WTC11 (cell line): ENCODE measurements at regions not wholly inside any gene's neighbourhood (a gene's known extent, or its start where the extent isn't known, plus 50 kb on each side); places are given as distances from the start of the nearest gene placed in this dataset.

Experiments
- ELF4 ChIP-seq: sonication (generic); formaldehyde crosslinking; IDR thresholded peaks from 2 replicates; pipeline ENCODE4 v1.8.1; 2022; ENCODE audit warnings: low read depth, mild to moderate bottlenecking, moderate library complexity, missing genetic modification reagents
- NR1H2 ChIP-seq: sonication (generic); formaldehyde crosslinking; IDR thresholded peaks from 2 replicates; pipeline ENCODE4 v1.9.0; 2021; ENCODE audit warnings: mild to moderate bottlenecking, moderate library complexity, missing genetic modification reagents
- TF ChIP-seq, protein P1 (sequence below): fragments of 200-600 bp; IDR thresholded peaks from 2 replicates; pipeline ENCODE4 v1.8.0; 2022; ENCODE audit warnings: antibody characterized with exemption
- TF ChIP-seq, protein P2 (sequence below): sonication (generic); formaldehyde crosslinking; IDR thresholded peaks from 2 replicates; pipeline ENCODE4 v1.8.0; 2022; ENCODE audit warnings: mild to moderate bottlenecking, missing genetic modification reagents
- TF ChIP-seq, protein P3 (sequence below): sonication (generic); formaldehyde crosslinking; IDR thresholded peaks from 2 replicates; pipeline ENCODE4 v1.8.1; 2022; ENCODE audit warnings: missing genetic modification reagents, borderline replicate concordance

DNA sequence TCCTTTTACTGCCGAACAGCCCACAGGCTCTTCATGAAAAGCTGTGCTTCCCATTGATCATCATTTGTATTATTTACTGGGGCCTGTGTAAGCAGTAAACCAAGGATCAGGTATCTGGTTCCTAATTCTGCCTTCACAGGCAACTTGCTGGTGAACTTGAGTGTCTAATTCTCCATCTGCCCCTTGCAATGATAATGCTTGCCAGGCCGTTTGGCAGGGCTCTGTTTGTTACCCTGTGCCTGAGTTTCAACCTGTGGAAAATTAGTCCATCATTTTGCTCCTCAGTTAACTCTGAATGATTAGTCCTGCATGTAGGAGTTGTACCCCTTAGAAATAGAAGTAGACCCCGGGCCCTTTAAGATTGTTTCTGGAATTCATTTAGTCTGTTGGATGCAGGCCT is 298.4 kb upstream of the CADM1 start:
- no peak for TF ChIP-seq ELF4 (CRISPR knock-in tag)
- TF ChIP-seq, protein P1, sequence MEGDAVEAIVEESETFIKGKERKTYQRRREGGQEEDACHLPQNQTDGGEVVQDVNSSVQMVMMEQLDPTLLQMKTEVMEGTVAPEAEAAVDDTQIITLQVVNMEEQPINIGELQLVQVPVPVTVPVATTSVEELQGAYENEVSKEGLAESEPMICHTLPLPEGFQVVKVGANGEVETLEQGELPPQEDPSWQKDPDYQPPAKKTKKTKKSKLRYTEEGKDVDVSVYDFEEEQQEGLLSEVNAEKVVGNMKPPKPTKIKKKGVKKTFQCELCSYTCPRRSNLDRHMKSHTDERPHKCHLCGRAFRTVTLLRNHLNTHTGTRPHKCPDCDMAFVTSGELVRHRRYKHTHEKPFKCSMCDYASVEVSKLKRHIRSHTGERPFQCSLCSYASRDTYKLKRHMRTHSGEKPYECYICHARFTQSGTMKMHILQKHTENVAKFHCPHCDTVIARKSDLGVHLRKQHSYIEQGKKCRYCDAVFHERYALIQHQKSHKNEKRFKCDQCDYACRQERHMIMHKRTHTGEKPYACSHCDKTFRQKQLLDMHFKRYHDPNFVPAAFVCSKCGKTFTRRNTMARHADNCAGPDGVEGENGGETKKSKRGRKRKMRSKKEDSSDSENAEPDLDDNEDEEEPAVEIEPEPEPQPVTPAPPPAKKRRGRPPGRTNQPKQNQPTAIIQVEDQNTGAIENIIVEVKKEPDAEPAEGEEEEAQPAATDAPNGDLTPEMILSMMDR, result no peak
- TF ChIP-seq, protein P2, sequence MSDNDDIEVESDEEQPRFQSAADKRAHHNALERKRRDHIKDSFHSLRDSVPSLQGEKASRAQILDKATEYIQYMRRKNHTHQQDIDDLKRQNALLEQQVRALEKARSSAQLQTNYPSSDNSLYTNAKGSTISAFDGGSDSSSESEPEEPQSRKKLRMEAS (CRISPR knock-in tag), result no peak
- TF ChIP-seq, protein P3, sequence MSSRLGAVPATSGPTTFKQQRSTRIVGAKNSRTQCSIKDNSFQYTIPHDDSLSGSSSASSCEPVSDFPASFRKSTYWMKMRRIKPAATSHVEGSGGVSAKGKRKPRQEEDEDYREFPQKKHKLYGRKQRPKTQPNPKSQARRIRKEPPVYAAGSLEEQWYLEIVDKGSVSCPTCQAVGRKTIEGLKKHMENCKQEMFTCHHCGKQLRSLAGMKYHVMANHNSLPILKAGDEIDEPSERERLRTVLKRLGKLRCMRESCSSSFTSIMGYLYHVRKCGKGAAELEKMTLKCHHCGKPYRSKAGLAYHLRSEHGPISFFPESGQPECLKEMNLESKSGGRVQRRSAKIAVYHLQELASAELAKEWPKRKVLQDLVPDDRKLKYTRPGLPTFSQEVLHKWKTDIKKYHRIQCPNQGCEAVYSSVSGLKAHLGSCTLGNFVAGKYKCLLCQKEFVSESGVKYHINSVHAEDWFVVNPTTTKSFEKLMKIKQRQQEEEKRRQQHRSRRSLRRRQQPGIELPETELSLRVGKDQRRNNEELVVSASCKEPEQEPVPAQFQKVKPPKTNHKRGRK (CRISPR knock-in tag), result no peak
- TF ChIP-seq NR1H2 (CRISPR knock-in tag), result no peak
